ENCODE measurements at regions not wholly inside any gene's neighbourhood (a gene's known extent, or its start where the extent isn't known, plus 50 kb on each side); places are given as distances from the start of the nearest gene placed in this dataset.

DNA sequence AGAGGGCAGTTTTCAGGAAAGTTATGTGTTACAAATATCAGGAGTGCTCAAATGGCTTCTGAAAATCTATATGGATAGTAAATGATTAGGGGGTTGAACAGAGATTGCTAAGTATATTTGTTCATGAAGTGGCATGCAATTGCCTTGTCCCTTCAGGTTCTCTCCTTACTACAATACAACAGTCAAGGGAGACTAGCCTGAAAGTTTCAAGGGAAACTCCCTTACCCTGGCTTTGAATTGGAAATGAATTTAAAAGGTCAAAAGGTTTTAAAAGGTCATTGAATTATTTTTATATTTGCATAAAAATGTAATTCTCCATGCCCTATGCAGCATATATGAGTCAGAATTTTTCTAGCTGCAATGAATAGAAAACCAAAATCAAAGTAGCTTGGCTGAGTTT lies 253.1 kb upstream of the SYT1 start:
- no peak for DNase-seq

DNA sequence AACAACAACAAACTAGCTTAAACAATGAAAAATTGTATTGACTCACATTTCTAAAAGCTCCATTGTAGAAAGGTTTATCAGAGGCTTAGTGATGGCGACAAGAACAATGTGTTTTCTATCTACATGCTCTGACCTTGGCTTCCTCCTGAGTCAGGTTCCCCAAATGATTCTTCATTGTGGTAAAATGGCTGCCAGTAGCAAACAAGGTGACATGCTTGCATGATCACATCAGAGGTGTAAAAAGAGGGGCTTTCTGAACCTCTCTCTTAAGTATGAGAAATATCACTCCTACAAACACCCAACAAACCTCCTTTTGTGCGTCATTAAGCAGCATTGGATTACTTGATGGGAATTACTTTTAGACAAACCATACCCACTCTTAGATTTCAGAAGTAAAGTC lies 252.4 kb upstream of the SYT1 start:
- no peak for DNase-seq

DNA sequence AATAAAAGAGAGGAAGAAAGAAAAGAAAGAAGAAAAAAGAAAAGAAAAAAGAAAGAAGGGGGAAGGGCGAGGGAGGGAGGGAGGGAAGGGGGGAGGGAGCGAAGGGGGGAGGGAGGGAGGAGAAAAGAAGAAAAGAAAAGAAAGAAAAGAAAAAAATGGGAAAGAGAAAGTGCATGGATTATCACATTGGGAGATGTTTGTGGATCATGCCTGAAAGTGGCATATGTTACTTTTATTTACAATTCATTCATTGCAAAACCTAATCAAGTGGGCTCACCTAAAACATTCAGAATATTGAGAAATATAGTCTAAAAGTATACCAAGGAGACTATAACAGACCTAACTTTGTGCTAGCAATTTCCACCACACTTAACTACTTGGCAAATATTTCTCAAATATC lies 246.9 kb upstream of the SYT1 start:
- DNase-seq, result no peak

DNA sequence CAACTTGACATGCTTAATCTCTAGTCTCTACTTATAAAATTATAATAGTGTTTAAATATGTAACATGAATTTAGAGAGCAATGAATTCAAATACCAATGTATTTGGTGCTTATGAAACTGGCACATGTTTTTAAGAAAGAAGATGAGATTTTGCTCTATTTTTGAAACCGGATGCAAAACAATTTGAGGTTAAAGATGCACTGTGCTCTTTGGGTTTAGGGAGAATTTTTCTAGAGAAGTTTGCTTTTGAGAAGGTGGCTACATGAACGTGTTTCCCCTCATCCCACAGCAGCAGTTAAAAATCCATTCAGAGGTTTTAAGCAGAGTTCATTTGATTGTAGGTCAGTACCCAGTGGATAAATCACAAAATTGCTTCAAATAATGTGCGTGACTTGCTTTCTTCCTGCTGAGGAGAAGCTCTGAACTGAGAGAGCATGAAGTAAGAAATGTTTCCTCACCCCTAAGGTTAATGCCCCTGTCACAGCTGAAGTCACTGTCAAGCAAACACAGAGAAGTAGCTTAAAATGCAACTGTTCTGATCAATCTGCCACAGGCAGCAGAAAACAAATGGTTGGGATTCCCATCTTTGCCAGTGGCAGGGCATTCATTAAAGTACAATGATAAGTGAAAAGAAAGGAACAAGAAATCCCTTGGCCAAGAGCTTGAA lies 241.9 kb upstream of the SYT1 start:
- DNase-seq, result no peak

DNA sequence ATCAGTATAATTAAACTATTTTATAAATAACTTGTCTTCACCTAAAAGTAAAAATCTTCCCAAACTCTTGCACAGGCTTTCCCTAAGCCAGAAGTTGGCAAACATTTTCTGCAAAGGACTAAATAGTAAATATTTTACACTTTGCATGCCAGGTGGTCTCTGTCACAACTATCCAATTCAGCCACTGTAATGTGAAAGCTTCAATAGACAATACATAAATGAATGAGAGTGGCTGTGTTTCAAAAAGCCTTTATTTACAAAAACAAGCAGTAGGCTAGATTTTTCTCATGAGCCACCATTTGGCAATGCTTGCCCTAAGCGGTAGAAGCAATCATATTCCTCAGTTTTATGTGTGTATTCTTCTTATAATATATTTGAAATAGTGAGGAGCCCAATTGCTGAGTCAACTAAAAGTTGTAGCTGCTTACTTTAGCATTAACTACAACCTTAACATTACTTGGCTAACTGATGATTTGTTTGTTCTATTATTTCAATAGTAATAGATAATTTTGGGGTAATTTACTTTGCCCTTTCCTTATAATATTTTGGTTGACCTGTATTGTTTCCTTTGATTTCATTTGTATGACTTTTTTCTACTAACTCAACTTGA lies 236.0 kb upstream of the SYT1 start:
- DNase-seq, result no peak

DNA sequence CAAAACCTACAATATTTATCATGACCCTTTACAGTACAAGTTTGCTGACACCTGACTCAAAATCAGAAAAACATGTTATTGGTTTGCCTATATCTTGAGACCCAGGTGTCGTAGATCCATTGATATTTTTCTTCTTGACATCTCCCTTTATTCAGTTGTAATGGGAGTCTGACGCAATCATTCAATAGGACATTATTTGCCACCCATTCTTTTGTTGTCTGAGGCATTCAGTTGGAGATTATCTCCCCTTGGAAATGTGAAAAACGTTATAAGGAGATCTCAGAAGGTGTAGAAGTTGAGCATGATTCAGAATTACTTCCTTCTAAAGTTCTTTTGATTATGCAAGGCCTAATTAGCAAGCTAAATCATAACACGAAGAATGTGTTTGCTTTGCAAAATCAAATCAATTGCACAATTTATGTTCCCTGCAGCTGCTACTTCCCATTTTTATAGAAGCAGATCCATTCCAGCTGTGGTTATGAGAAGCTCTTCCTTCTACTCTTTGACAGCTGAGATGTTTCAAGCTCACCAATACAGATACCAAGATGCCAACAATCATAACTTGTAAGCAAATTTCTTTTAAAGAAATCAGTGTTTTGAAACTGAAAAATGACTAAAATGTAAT lies 228.2 kb upstream of the SYT1 start:
- DNase-seq, result no peak

DNA sequence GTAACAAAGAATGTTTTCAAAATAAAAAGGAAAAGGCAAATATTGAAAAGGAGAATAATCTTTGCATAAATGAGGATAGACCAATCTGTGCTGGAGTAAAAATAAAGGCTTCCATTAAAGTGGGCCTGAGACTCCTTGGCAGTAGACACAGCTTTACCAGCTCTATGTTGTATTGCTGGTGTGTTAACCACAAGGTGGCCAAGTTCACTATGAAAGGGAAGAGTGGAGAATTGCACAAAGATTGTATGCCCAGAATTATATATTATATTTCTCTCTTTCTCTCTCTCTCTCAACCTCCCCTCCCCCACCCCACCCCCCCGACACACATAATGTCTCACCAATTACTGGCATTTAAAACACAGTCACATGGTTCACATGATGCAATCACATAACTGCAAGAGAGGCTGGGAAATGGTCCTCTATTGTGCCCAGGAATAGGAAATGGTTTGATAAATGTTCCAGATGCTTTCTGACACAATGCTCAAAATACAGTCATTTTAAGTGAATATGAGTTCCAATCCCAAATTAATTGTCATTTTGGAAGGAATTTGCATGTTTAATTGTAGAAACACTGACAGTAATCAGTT lies 222.6 kb upstream of the SYT1 start:
- DNase-seq, result no peak

DNA sequence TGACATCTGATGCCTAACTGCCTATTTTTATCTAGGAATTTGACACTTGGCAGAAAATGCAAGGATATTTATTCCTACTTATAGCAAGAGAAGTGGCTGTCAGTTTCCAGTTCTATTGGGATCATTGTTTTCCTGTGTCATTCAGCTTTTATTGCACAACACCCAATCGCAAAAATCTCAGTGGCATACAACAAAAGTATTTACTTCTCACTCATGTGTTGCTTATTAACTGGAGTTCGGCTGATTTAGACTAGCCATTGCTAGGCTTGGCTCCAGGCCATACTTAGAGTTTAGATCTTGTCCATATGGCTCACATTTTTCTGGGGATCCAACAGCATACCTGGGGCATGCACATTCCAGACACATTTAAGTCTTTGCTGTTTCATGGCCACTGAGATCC lies 218.6 kb upstream of the SYT1 start:
- DNase-seq, result peak; percentile 71

DNA sequence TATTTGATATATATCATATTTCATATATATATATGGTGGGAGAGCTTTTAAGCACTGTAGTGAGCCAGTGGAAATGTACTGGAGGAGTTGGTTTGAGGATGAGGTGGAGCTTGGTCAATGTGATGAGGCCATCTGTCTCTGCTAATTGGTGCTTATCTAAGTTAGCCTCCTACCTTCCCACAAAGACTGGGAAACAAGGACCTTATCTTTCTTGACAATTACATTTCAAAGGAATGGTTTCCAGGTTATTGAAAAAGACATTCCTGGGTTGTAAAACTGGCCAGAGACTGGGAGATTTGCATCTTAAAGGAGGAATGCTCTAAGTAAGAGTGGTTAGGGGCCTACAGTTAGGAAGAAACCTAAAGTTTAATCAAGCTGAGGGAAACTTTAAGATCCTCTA lies 212.8 kb upstream of the SYT1 start:
- DNase-seq, result peak; percentile 28

DNA sequence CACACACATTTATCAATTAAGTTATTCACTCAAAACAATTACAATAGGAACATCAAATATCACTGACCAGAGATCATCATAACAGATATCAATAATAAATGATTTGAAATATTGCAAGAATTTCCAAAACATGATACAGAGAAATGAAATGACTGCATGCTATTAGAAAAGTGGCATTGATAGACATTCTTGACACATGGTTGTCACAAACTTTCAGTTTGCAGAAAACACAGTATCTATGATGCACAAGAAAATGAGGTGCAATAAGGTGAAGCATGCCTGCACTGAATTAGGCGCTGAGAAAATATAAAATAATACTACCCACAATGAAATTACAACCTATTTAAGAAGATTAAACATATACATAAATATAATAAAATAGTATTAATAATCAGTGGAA lies 198.0 kb upstream of the SYT1 start:
- no peak for DNase-seq

DNA sequence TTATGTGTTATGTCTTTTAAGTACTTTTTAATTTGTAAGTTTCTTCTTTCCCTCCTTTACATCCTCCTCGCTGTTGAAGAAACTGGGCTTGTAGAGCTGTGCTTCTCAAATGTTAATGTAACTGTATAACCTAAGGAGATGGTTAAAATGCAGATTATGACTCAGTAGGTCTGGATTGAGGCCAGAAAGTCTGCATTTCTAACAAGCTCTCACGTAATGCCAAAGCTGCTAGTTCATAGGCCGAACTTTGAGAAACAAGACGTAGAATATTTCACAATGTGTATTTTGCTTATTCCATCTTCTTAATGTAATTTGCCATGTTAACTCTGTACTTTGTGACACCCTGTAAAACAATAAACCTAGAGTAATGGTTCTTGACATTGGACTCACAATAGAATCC lies 193.3 kb upstream of the SYT1 start:
- no peak for DNase-seq

DNA sequence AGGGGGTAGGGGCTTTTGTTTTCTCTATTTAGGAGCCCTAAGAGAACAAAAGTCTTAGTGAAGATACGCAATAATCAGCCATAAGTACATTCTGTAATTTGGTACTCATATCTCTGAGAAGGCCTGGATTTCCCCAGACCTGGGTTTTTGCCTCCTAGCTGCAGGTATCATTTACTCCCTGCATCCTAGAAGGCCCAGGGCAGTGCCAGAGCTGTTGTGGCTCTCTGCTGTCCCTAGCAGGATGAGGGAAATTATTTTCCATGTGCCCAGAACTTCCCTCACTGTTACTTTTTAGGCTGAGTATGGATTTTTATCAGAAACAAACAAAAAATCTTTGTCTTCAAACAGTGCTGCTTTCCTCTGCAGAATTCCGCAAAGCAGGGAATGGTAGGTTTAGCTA lies 192.5 kb upstream of the SYT1 start:
- DNase-seq, result no peak

DNA sequence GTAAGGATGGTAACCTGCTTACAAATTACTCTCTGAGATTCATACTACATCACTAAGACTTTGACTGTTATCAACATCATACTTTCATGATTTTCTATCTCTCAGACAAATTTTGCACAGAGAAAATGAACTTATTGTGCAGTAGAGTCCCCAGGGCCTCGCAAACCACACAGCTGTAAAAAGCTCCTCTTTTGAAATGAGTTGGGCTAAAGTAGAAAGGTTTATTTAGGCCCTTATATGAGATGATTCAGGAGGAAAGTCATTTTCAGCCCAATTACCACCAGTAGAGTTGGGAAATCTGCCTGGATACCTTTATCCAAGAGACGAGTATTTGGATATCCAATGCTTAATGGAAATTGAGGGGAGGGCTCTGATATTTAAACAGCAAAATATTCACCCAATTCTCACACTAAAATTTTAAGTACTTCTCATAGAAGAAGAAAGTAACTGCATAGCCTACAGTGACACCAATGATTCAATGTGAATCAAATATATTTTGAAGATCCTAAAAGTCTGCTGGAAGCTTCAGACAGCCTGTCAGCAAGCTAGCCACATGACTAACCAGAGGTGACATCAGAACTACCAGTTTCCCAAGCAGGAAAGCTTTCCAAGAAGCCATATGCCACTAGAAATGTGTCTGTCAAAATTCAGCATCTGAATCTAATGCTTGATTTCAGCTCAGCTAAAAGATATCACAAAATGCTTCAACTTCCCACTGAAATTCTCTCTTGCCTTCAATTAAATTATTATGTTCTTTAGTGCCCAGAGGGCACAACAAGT lies 190.1 kb upstream of the SYT1 start:
- peak; percentile 83 for DNase-seq

DNA sequence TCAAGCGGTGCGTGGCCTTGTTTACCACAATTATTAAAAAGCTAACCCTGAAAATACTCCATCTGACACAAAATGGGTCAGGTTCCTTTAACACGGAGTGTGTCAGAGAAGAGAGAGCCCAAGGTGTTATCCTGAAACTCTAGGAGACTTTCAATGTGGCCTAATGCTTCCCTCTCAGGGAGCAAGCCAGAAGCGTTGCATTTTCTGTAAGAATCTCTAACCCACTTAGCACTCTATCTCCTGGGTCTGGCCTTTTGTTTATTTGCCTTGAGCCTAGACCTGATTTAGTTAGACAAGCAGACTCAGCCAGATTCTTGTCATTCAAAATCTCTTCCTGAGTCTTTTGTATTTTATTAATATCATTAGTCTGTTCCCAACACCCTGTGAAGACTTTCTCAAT lies 184.0 kb upstream of the SYT1 start:
- no peak for DNase-seq

DNA sequence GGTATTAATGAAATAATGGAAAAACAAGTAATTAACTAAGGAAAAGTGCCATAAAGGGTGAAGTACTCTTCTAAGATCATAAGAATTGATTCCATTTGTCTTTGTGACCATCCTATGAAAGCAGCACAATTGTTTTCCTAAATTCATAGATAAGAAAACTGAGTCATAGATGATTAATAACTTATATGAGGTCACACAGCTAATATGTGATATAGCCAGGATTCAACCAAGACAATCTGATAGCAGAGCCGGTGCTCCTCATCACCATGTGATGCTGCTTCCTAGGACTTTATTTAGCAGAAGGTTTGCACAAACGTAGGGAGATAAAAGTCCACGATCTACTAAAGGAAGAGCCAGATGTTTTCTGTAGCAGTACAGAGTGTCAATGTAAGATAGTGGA lies 181.5 kb upstream of the SYT1 start:
- DNase-seq, result no peak

DNA sequence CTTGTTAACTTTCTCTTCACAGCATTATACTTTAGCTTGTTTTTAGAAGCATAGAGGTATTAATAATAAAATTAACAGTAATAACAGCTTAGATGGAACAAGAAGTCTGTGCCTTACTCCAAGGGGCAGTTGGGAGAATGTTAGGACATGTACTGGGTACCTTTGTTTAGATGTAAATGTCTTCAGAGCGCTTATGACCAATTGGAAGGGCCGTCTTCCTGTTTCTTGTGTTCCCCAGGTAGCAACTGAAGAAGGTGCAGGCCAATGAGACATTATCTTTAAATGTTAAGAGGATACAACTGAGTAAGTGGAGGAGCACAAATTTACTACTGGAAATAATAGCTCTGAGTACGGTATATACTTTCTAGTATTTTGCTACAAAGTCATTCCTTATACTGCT lies 180.9 kb upstream of the SYT1 start:
- no peak for DNase-seq

DNA sequence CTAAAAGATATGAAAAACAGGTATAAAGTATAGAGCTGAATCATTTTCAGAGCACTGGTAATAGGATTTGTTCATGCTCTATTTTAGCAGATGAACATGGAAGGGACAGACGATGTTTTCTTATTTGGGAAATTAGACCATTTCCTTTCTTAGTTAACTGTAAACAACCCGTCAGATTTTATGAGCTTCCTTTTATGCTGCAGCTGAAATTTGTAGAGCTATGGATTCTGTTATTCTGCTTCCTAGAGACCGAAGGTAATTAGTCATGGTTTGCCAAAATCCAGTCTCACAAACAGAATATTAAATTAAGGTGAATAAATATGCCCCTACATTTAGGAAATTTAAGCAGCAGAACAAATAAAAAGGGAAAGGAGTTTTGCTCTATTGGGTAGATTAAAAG lies 180.2 kb upstream of the SYT1 start:
- DNase-seq, result no peak

DNA sequence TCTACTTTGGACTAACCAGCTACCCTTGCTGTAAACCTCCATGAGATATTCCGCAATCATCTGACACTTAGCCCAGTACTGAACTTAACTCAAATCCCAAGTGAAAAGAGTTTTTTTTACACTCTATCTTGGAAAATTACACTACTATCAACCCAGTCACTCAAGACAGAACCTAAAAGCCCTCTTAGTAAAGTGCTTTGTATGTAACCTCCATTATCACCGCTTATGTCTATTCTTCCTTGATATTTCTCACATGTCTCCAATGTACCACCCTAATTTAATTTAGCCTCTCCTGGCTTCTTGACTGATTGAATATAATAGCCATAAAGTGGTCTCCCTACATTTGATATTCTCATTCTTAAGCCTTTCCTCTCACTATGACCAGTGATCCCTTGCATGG lies 168.8 kb upstream of the SYT1 start:
- DNase-seq, result no peak

DNA sequence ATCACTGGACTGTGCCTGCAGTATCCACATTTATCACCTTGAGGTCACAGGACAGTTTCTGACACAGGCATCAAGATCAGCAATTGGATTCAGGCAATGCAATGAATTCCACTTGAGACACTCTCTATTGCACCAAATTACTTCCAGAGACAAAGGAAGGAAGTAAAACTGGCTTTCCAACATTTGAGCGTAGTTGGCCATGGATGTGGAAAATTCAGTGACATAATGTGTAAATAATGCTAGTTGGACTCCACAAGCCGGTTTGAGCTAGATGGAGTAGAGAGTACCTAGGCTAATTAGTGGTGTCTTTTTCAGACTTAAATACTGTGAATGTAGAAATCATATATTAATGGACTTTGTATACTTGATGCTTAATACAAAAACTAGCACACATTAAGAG lies 168.3 kb upstream of the SYT1 start:
- no peak for DNase-seq

DNA sequence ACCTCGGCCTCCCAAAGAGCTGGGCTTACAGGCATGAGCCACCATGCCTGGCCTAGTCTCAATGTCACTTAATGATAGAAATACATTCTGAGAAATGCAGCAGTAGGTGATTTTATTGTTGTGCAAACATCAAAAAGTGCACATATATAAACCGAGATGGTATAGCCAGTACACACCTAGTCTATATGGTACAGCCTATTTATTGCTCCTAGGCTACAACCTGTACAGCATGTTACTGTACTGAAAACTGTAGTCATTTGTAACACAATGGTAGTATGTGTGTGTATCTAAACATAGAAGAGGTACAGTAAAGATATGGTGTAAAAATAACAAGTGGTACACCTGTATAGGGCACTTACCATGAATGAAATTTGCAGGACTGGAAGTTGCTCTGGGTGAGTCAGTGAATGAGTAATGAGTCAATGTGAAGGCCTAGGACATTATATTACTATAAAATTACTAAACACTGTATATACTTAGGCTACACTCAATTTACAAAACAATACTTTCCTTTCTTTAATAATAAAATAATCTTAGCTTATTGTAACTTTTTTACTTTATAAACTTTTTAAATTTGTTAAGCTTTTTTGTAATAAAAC lies 166.7 kb upstream of the SYT1 start:
- DNase-seq, result no peak

DNA sequence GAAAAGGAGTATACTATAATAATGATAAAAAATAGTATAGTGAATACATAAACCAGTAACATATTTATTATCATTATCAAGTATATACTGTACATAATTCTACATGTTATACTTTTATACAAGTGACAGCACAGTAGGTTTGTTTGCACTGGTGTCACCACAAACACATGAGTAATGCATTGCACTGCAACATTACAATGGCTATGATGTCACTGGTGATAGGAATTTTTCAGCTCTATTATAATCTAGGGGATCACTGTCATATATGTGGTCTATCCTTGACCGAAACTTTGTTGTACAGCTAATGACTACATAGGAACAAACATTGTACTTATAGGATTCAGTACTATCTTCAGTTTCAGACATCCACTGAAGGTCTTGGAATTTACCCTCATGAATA lies 165.8 kb upstream of the SYT1 start:
- DNase-seq, result no peak

DNA sequence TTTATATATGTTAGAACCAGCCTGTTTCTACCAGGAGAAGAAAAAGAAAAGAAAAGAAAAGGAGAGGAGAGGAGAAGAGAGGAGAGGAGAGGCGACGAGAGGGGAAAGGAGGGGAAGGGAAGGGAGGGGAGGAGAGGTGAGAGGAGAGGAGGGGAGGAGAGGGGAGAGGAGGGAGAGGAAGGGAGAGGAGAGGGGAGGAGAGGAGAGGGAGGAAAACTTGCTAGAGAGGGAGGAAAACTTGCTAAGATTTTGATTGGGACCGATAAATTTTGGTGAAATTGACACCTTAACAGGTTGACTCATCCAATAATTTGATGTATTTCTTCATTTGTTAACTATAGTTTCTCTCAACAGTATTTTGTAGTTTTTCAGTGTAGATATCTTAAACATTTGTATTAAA lies 164.0 kb upstream of the SYT1 start:
- no peak for DNase-seq

DNA sequence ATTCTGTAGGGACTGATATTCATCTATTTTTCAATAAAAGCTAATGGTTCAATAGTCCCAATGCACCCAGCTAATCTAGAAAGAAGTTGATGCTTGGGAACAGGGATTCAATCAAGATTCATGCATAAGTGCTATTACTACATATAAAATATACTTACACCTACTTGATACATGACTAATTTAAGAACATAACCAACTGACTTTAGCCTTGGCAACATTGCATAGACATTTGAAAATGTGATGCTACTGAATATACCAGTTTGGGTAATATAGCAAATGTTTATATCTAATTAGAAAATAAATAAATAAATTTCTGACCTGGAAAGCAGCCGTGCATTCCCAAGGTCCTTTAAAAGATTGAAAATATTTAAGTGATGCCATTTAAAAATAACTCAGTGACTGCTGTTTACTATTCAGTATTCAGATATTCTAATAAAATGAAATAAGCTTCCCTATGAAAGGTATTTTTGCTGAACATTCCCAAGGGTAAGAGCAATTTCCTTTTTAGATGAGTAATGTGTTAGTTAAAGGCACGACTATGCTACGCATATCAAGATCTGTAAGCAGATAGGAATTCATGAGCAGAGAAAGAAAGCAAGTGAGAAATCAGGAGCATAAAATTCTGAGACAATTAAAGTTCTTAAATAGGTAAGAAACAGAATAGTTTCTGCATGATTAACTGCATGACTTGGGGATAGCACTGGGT lies 160.6 kb upstream of the SYT1 start:
- no peak for DNase-seq
